Adrenal gland (tissue), 5 donors: ENCODE measurements at regions not wholly inside any gene's neighbourhood (a gene's known extent, or its start where the extent isn't known, plus 50 kb on each side); places are given as distances from the start of the nearest gene placed in this dataset.

ENCODE experiments used
- POLR2A ChIP-seq, 2 donors: fragments of 450-650 bp; IDR thresholded peaks; one replicate each; pipeline ENCODE4 v1.6.1; 2017; ENCODE audit warnings: antibody characterized with exemption in 2 of 2, mild to moderate bottlenecking in 2 of 2, moderate library complexity in 1 of 2
- TF ChIP-seq, protein P1 (sequence below), 6 experiments: fragments of 450-650 bp in 4 of 6; fragments of 200-600 bp in 2 of 6; sonication (generic) in 1 of 6; IDR thresholded peaks; 1 replicate in 5 of 6; 2 replicates in 1 of 6; pipeline versions ENCODE4 v1.5.1 to v1.8.0; 2016 to 2021; ENCODE audit warnings: antibody characterized with exemption in 6 of 6, mild to moderate bottlenecking in 2 of 6, moderate library complexity in 1 of 6
- donor health status: DM: no; HTN: no; CAD: no.

DNA sequence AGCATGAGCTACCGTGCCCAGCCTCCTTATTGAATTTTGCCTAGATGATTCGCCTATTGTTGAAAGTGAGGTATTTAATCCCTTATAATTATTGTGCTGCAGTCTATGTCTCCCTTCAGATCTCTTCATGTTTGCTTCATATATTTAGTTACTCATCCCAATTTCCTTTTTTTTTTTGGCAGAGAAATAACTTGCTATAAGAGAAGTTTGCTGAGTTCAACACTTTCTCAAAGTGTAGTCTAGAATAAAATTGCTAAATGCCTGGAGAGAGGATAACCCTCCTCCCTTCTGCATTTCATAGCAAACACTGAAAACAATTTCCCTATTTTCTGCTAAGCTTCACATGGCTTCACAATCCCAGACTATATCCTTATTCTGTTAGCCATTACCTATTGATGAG lies 136.6 kb upstream of the CD180 start:
- TF ChIP-seq POLR2A (IDR thresholded peaks at IDR 0.05): no peak
- TF ChIP-seq, protein P1, sequence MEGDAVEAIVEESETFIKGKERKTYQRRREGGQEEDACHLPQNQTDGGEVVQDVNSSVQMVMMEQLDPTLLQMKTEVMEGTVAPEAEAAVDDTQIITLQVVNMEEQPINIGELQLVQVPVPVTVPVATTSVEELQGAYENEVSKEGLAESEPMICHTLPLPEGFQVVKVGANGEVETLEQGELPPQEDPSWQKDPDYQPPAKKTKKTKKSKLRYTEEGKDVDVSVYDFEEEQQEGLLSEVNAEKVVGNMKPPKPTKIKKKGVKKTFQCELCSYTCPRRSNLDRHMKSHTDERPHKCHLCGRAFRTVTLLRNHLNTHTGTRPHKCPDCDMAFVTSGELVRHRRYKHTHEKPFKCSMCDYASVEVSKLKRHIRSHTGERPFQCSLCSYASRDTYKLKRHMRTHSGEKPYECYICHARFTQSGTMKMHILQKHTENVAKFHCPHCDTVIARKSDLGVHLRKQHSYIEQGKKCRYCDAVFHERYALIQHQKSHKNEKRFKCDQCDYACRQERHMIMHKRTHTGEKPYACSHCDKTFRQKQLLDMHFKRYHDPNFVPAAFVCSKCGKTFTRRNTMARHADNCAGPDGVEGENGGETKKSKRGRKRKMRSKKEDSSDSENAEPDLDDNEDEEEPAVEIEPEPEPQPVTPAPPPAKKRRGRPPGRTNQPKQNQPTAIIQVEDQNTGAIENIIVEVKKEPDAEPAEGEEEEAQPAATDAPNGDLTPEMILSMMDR (IDR thresholded peaks at IDR 0.05): no peak
